A549 (cell line): ENCODE measurements at regions not wholly inside any gene's neighbourhood (a gene's known extent, or its start where the extent isn't known, plus 50 kb on each side); places are given as distances from the start of the nearest gene placed in this dataset.

Experiments used
- CBX2 ChIP-seq: fragments of 200-600 bp; sonication (generic); IDR thresholded peaks from 2 replicates; pipeline ENCODE4 v1.6.1; 2016; ENCODE audit warnings: low read depth, mild to moderate bottlenecking, borderline replicate concordance
- CHD2 ChIP-seq: fragments of 150-350 bp; IDR thresholded peaks from 2 replicates; pipeline ENCODE4 v1.6.1; 2014; ENCODE audit warnings: low read length; ENCODE audit not compliant: partially characterized antibody
- CTCF ChIP-seq: fragments of >200 bp; sonication (Bioruptor Twin); formaldehyde crosslinking; IDR thresholded peaks from 3 replicates; pipeline ENCODE4 v1.5.1; 2016
- EP300 ChIP-seq, 2 experiments: fragments of >200 bp; sonication (Bioruptor Twin); formaldehyde crosslinking; IDR thresholded peaks; 2 replicates in 1 of 2; 3 replicates in 1 of 2; pipeline ENCODE4 v1.6.1; 2016 to 2017
- ESRRA ChIP-seq: fragments of 150-350 bp; IDR thresholded peaks from 2 replicates; pipeline ENCODE4 v1.6.1; 2014; ENCODE audit warnings: mild to moderate bottlenecking, low read length, borderline replicate concordance
- JUNB ChIP-seq: fragments of >200 bp; sonication (Bioruptor Twin); formaldehyde crosslinking; IDR thresholded peaks from 2 replicates; pipeline ENCODE4 v1.6.1; 2016
- KDM1A ChIP-seq: fragments of 200-600 bp; sonication (generic); IDR thresholded peaks from 2 replicates; pipeline ENCODE4 v1.6.1; 2016; ENCODE audit warnings: low read depth, mild to moderate bottlenecking
- MAZ ChIP-seq: fragments of 150-350 bp; IDR thresholded peaks from 2 replicates; pipeline ENCODE4 v1.6.1; 2014; ENCODE audit warnings: antibody characterized with exemption, low read depth, low read length, borderline replicate concordance
- POLR2A ChIP-seq: IDR thresholded peaks from 2 replicates; pipeline ENCODE4 v1.6.1; 2012; ENCODE audit warnings: mild to moderate bottlenecking, low read length
- RAD21 ChIP-seq, 2 experiments: fragments of >200 bp in 1 of 2; sonication (Bioruptor Twin) in 1 of 2; formaldehyde crosslinking in 1 of 2; IDR thresholded peaks in 1 of 2; conservative IDR thresholded peaks in 1 of 2; 2 replicates in 1 of 2; 3 replicates in 1 of 2; pipeline ENCODE4 v1.6.1; 2012 to 2018; ENCODE audit warnings: inconsistent platforms in 1 of 2
- RFX5 ChIP-seq: fragments of 450-650 bp; IDR thresholded peaks from 2 replicates; pipeline ENCODE4 v1.7.1; 2014; ENCODE audit warnings: antibody characterized with exemption, mild to moderate bottlenecking, moderate library complexity

GRCh38 chr5:28208356-28208755, 1170.0 kb upstream of the CDH9 start:
- TF ChIP-seq RFX5 (no peak), ESRRA (no peak), JUNB (no peak), CTCF (no peak), EP300 (IDR thresholded peaks at IDR 0.05) (no peak), KDM1A (no peak), MAZ (no peak), CHD2 (no peak), RAD21 (conservative IDR thresholded peaks at IDR 0.05 in 1 of 2, IDR thresholded peaks at IDR 0.05 in 1 of 2) (no peak), POLR2A (no peak), CBX2 (no peak)
